Activated CD8-positive, alpha-beta memory T cell treated with anti-CD3 and anti-CD28 coated beads, Interleukin-2, amount 10 ng/mL, durations not matched to agents 7 days and 5 days (primary cell): ENCODE measurements at regions not wholly inside any gene's neighbourhood (a gene's known extent, or its start where the extent isn't known, plus 50 kb on each side); places are given as distances from the start of the nearest gene placed in this dataset.
"Not testable (repeated sequence)": the region's sequence is repeated elsewhere in the genome, so short reads cannot be mapped to it uniquely, and the experiment has no call there.

Source experiments
- ATAC-seq: fragments of 150-1000 bp; cut with Tn5 transposase; one replicate; pipeline ENCODE4 v1.10.0; 2021; ENCODE audit warnings: moderate library complexity
- CTCF ChIA-PET: fragments of 350-600 bp; sonication (Branson Sonifier 250); formaldehyde crosslinking; loops from one replicate; lab custom pipeline; 2021; ENCODE audit warnings: antibody characterized with exemption; lab: Charles Lee
- DNase-seq: peaks from one replicate; pipeline ENCODE4 v3.0.0-alpha.2; 2020
- H3K27ac Mint-ChIP-seq: one replicate; pipeline ENCODE4 v1.8.0; 2021; ENCODE audit warnings: mild to moderate bottlenecking, mixed read lengths
- H3K27me3 Mint-ChIP-seq: one replicate; pipeline ENCODE4 v1.8.0; 2021; ENCODE audit warnings: mixed read lengths
- H3K36me3 Mint-ChIP-seq: one replicate; pipeline ENCODE4 v1.8.0; 2021; ENCODE audit warnings: mild to moderate bottlenecking, mixed read lengths
- H3K4me1 Mint-ChIP-seq: one replicate; pipeline ENCODE4 v1.8.0; 2021; ENCODE audit warnings: mixed read lengths
- H3K4me3 Mint-ChIP-seq: one replicate; pipeline ENCODE4 v1.8.0; 2021; ENCODE audit warnings: mild to moderate bottlenecking, moderate library complexity, mixed read lengths
- H3K9me3 Mint-ChIP-seq: one replicate; pipeline ENCODE4 v1.8.0; 2022; ENCODE audit warnings: low read depth, mixed read lengths

DNA sequence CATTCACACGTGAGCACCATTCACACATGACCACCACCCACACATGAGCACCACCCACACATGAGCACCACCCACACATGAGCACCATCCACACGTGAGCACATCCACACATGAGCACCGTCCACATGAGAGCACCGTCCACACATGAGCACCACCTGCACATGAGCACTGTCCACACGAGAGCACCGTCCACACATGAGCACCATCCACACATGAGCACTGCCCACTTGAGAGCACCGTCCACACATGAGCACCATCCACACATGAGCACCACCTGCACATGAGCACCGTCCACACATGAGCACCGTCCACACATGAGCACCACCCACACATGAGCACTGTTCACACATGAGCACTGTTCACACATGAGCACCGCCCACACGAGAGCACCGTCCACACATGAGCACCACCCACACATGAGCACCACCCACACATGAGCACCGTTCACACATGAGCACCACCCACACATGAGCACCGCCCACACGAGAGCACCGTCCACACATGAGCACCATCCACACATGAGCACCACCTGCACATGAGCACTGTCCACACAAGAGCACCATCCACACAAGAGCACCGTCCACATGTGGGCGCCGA is 471.3 kb upstream of the SALL3 start:
- ATAC-seq, H3K27ac Mint-ChIP-seq, H3K4me1 Mint-ChIP-seq, DNase-seq, H3K9me3 Mint-ChIP-seq, H3K36me3 Mint-ChIP-seq, H3K27me3 Mint-ChIP-seq, CTCF ChIA-PET, H3K4me3 Mint-ChIP-seq: not testable (repeated sequence)

DNA sequence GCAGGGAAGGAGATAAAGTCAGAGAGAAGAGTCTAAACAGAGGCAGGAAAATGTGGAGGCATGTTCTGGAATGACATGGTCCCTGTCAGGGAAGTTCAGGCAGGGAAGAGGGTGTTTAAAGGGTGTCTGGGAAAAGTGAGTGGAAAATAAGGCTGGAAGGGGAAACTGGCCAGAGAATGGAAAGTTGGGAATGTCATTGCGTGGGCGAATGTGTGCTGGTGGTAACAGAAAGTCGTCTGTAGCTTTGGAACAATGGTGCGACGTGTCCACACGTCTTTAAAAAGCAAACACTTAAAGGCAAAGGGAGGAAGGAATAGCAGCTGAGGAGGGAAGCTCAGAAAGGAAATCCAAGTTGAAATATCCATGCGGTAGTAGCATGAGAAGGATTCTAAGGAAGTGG is 469.5 kb upstream of the SALL3 start:
- H3K27ac Mint-ChIP-seq = no peak overlapping the region
- DNase-seq (no peak), ATAC-seq (no peak)
- no peaks in the 10 kb centered on the region for H3K27me3 Mint-ChIP-seq
- CTCF ChIA-PET = no interaction called here
- H3K4me3 Mint-ChIP-seq = no peak overlapping the region
- peaks cover 8% of the 10 kb centered on the region for H3K9me3 Mint-ChIP-seq
- no peaks in the 10 kb centered on the region for H3K4me1 Mint-ChIP-seq
- H3K36me3 Mint-ChIP-seq = no peaks in the 10 kb centered on the region

DNA sequence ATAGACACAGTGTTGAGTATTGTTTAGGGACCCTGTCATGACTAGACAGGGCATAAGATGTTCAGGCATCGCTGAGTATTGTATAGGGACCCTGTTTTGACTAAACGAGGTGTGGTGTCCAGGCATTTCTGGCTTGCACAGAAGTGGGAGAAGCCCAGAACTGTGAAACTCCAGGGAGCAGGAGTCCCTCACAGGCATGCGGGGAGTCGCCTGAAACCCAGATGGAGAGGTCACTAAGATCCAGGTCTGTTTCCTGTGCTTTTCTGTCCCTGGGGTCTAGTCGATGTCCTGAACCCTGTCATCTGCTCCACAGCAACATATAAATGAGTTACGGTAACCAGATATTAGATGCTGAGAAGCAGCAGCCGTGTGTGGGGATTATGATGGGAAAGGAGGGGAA is 469.0 kb upstream of the SALL3 start:
- Mint-ChIP-seq H3K27me3 (no peaks in the 10 kb centered on the region), H3K36me3 (no peaks in the 10 kb centered on the region), H3K4me1 (no peaks in the 10 kb centered on the region), H3K27ac (no peak overlapping the region), H3K4me3 (no peak overlapping the region), H3K9me3 (peaks cover 8% of the 10 kb centered on the region)
- no peak for ATAC-seq
- CTCF ChIA-PET = no interaction called here
- DNase-seq = no peak

GRCh38 chr18:78511666-78512601 is 467.7 kb upstream of the SALL3 start:
- no peak overlapping the region for H3K4me3 Mint-ChIP-seq
- DNase-seq = no peak

GRCh38 chr18:78514910-78515670 is 464.5 kb upstream of the SALL3 start:
- H3K27ac Mint-ChIP-seq = no peak overlapping the region
- H3K4me3 Mint-ChIP-seq = no peak overlapping the region
- H3K27me3 Mint-ChIP-seq = no peaks in the 10 kb centered on the region
- H3K36me3 Mint-ChIP-seq = no peaks in the 10 kb centered on the region
- CTCF ChIA-PET = no interaction called here
- DNase-seq (no peak), ATAC-seq (no peak)
- H3K4me1 Mint-ChIP-seq = no peaks in the 10 kb centered on the region
- peaks cover 6% of the 10 kb centered on the region for H3K9me3 Mint-ChIP-seq

More at GRCh38 chr18:78511666-78512601, 467.7 kb upstream of the SALL3 start:
- H3K36me3 Mint-ChIP-seq = no peaks in the 10 kb centered on the region
- no peak overlapping the region for H3K27ac Mint-ChIP-seq
- ATAC-seq = no peak
- CTCF ChIA-PET = no interaction called here
- H3K27me3 Mint-ChIP-seq = no peaks in the 10 kb centered on the region
- peaks cover 8% of the 10 kb centered on the region for H3K9me3 Mint-ChIP-seq
- H3K4me1 Mint-ChIP-seq = no peaks in the 10 kb centered on the region

- H3K4me3 Mint-ChIP-seq = no peak overlapping the region
- no peaks in the 10 kb centered on the region for H3K36me3 Mint-ChIP-seq
- no peak overlapping the region for H3K27ac Mint-ChIP-seq
- no peak for DNase-seq
- ATAC-seq = no peak
- no peaks in the 10 kb centered on the region for H3K4me1 Mint-ChIP-seq
- peaks cover 6% of the 10 kb centered on the region for H3K9me3 Mint-ChIP-seq
- CTCF ChIA-PET = no interaction called here
- H3K27me3 Mint-ChIP-seq = no peaks in the 10 kb centered on the region
Measured at GRCh38 chr18:78517328-78517727, 462.3 kb upstream of the SALL3 start.

- H3K27ac Mint-ChIP-seq = no peak overlapping the region
- no peak overlapping the region for H3K4me3 Mint-ChIP-seq
- no peak for ATAC-seq
- CTCF ChIA-PET = no interaction called here
- H3K9me3 Mint-ChIP-seq = peaks cover 6% of the 10 kb centered on the region
- H3K4me1 Mint-ChIP-seq = no peaks in the 10 kb centered on the region
- no peaks in the 10 kb centered on the region for H3K36me3 Mint-ChIP-seq
- DNase-seq = no peak
- H3K27me3 Mint-ChIP-seq = no peaks in the 10 kb centered on the region
Measured at GRCh38 chr18:78517973-78518372, 461.6 kb upstream of the SALL3 start.

DNA sequence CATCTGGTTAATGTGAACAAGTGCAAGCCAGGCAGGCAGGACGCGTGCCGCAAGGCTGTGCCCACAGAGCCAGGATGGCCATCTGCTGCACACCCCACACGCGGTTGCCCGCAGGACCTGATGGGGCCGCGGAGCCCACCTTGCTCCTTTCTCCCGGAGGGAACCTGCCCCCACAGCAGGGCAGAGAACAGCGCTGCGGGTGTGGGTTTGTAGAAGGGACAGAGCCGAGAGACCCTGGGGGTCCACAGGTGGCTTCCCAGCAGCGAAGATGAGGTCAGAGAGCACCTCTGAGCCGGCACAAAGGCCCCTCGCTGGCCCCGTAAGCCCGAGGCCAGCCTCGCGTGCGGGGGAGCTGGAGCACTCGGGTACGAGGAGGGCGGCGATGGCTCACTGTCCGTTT is 460.8 kb upstream of the SALL3 start:
- Mint-ChIP-seq H3K27me3 (no peaks in the 10 kb centered on the region), H3K36me3 (no peaks in the 10 kb centered on the region), H3K27ac (no peak overlapping the region), H3K4me1 (no peaks in the 10 kb centered on the region), H3K4me3 (no peak overlapping the region), H3K9me3 (peaks cover 6% of the 10 kb centered on the region)
- CTCF ChIA-PET = no interaction called here
- no peak for ATAC-seq
- no peak for DNase-seq

DNA sequence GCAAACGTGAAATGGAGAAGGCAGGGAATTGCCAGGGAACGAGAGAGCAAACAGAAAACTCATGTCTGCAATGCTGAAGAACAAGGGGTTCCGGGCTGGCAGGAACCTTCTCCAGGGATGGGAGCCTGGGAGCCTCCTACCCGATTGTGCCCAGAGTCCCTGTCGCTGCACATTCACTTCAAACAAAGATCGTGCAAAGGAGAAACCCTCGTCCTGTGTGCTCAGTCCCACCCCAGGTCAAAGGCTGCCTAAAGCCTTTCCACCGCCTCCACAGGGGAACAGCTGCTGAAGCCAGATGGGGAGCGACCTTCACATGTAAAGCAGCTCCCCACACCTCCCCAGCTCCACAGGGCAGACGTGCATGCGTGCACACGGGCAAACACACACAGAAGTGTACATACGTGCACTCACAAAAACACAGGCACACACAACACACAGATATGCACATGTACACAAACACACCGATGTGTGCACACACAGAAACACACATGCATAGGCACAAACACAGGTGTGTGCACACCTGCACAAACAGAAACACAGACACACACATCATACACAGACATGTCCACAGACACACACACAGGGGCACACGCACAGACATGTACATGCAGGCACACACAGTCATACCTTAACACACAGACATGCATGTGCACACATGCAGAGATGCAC is 460.1 kb upstream of the SALL3 start:
- Mint-ChIP-seq H3K9me3 (peaks cover 6% of the 10 kb centered on the region), H3K27me3 (no peaks in the 10 kb centered on the region), H3K4me3 (no peak overlapping the region), H3K4me1 (no peaks in the 10 kb centered on the region), H3K27ac (no peak overlapping the region), H3K36me3 (no peaks in the 10 kb centered on the region)
- CTCF ChIA-PET = no interaction called here
- no peak for ATAC-seq
- DNase-seq = no peak

DNA sequence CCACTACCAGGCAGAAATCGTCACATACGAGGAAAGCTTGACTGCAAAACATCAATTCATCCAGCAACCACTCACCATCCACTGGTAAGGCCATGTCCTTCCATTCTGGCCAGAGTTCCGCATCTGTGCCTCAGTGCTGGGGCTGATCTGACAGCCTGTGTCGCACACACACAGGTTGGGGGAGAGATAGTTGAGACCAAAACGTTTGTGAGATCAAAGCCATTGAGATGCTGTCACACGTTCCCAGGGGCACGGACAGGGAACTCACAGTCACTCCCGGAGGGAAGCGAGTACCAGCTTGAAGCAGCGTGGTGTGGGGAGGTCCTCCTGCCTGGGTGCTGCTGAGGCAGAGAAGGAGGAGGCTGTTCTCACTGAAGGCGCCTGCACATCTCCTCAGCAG is 458.5 kb upstream of the SALL3 start:
- CTCF ChIA-PET = no interaction called here
- Mint-ChIP-seq H3K9me3 (peaks cover 6% of the 10 kb centered on the region), H3K4me3 (no peak overlapping the region), H3K36me3 (no peaks in the 10 kb centered on the region), H3K27ac (no peak overlapping the region), H3K4me1 (no peaks in the 10 kb centered on the region), H3K27me3 (no peaks in the 10 kb centered on the region)
- ATAC-seq (no peak), DNase-seq (no peak)

DNA sequence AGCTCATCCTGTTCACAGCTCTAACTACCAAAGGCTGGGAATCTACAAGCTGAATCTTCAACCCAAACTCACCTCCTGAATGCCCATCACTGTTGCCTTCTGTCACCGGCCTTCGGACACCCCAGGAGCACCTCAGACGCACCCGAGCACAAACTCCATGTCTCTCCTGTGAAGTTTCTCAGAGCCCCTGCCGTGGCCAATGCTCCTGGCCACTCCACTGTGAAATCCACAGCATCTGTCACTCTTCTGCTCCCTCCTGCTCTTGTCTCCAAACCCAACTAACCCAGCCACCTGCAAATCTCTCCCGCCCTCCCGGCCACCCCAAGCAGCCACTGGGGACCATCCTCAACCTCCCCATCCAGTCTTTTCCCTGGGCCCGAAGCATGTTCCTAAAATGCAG is 457.9 kb upstream of the SALL3 start:
- no peak for ATAC-seq
- no peaks in the 10 kb centered on the region for H3K4me1 Mint-ChIP-seq
- no peaks in the 10 kb centered on the region for H3K27me3 Mint-ChIP-seq
- no peaks in the 10 kb centered on the region for H3K36me3 Mint-ChIP-seq
- CTCF ChIA-PET = no interaction called here
- no peak overlapping the region for H3K27ac Mint-ChIP-seq
- H3K4me3 Mint-ChIP-seq = no peak overlapping the region
- no peak for DNase-seq
- peaks cover 6% of the 10 kb centered on the region for H3K9me3 Mint-ChIP-seq

GRCh38 chr18:78522507-78522906 is 457.1 kb upstream of the SALL3 start:
- no peaks in the 10 kb centered on the region for H3K36me3 Mint-ChIP-seq

DNA sequence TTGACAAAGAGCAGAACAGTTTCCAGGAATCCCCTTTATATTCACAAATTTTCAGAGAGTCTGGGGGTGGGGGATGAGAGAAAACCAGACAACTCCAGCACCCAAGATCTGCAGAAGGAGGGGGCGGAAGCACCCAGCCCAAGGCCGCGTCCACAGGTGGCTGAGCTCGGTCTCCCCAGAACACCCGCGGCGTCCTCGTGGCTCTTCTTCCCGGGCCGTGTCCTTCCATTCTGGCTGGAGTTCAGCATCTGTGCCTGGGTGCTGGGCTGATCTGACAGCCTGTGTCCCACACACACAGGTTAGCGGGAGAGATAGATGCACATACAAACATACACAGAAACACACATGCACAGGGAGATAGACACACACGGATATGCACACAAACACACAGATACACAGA is 455.8 kb upstream of the SALL3 start:
- Mint-ChIP-seq H3K9me3 (peaks cover 6% of the 10 kb centered on the region), H3K4me1 (no peaks in the 10 kb centered on the region), H3K27ac (no peak overlapping the region), H3K4me3 (no peak overlapping the region), H3K27me3 (no peaks in the 10 kb centered on the region), H3K36me3 (no peaks in the 10 kb centered on the region)
- no peak for ATAC-seq
- DNase-seq = no peak
- CTCF ChIA-PET = no interaction called here

More at GRCh38 chr18:78522507-78522906, 457.1 kb upstream of the SALL3 start:
- Mint-ChIP-seq H3K4me3 (no peak overlapping the region), H3K27ac (no peak overlapping the region), H3K27me3 (no peaks in the 10 kb centered on the region), H3K9me3 (peaks cover 6% of the 10 kb centered on the region), H3K4me1 (no peaks in the 10 kb centered on the region)
- CTCF ChIA-PET = no interaction called here
- DNase-seq (no peak), ATAC-seq (no peak)
